NOMO-1 treated with dmso at 0.1 percent for 144 hours (cell line): ENCODE measurements at regions not wholly inside any gene's neighbourhood (a gene's known extent, or its start where the extent isn't known, plus 50 kb on each side); places are given as distances from the start of the nearest gene placed in this dataset.
"Not testable (repeated sequence)": the region's sequence is repeated elsewhere in the genome, so short reads cannot be mapped to it uniquely, and the experiment has no call there.

Experiments
- DNase-seq: peaks from one replicate; lab custom pipeline; 2025; ENCODE audit not compliant: unreplicated experiment; lab: John Stamatoyannopoulos, UW

DNA sequence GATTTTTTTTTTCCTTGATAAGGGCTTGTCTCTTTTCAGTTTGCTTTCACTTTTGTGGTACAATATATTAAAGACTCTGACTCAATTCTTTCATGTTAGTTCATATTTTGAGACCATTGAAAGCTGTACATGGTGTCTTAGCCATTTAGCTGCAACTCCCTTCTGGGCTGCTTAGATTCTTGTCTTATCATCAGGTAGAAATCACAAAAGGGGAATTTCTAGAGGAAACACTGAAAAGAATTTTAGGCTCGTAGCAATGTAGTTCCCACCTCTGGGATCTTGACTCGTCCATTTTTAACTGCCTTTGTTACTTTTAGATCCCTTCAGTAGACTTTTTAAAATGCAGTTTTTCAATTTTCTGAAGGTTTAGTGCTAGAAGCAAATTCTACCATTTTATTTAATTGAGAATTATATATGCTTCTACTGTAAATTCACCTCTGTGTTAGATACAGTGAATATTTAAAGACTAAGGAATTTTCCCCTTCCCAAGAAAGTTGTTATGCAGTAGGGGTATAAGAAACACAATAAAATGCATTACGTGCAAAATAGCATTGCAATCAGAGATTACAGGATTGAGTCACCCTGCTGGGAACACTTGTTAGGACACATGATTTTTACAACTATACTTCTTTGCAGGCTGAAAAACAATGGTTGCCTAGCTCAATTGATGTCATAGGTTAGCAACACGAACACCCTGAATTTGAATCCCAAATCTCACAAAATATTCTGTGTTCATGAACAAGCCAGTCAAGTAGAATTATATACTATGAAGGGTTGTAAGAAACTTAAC lies 772.7 kb downstream of the PDCD6IP start:
- DNase-seq: no peak

DNA sequence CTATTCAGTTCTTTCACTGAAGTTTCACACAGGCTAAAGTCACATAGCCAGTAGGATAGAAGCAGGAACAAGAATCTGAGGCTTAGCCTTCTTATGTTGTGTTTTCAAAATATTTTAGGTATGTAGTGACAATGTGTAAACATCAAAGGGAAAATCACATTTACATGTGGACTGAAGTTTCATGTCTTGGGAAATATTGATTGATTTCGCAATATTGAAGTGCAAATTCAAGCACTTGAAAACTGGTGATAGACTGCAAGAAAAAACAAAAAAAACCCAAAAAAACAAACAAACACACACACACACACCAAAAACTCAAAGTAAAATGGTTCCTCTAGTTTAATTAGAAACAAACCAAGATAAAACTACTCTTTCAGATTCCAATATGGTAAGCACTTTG lies 773.3 kb downstream of the PDCD6IP start:
- DNase-seq: no peak

DNA sequence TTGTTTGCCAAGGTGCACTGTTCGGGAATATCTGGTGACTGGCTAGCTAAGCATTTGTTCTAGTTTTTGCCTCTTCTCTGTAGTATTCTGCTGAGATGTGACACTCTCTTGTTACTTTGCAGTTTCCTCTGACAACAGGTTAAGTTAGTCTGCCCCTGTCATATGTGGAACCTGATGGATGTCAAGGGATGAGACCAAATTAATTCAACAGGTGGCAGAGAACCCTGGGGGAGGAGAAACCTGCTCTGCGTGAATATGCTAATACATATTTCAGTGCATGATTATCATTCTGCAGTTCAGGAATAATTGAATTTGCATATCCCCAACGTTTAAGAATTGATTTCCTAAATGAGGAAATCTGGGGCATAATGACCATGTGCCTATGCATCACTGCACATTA lies 777.3 kb downstream of the PDCD6IP start:
- DNase-seq: no peak

DNA sequence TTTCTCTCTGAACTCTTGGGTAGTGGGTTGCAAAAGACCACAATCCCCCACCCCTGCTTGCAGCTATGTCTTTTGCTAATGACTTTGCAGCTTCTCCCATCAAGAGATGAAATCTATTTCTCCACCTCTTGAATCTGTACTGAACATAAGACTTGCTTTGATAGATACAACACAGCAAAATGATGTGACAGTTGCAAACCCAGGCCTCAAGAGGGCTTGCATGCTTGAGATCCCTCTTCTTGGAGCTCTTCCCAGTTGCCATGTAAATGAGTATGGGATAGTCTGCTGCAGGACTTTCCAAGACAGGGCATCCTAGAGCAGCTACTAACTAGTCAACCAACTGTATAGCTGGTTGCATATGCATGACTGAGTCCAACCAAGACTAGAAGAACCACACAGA lies 783.6 kb downstream of the PDCD6IP start:
- no peak for DNase-seq

DNA sequence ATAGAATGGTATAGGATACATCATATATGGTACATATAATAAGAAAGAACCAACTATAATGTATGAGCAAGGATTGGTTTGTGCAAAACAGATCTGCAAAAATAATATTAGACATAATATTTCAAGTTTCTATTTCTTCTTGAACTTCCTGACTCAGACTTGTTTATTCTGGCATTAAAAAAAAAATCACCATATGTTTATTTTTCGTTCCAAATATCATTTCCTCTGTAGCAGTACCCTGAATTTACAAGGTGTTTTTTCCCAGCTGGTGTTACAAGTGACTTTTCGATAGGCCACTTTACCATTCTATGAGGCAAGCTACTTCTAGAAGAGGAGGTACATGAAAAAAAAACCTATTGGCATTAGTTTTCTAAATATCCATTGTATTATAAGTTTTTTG lies 785.0 kb downstream of the PDCD6IP start:
- DNase-seq: no peak

DNA sequence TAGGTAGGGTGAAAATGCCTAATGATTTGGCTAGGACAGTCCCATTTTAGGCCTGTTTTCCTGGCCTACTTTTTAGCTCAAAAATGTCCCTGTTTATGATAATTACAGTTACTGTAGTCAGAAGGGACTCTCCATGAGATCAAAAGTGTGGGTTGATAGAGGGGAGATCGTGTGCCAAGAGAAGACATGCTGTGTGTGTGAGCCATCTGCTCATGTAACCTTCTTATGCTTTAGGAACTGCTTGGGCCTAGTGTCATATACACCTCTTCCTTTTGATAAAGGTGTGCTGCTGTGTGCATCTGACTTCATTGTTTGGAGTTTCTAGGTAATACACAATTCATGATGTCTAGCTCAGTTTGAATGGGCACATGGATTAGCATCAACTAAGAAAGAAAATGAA lies 786.5 kb downstream of the PDCD6IP start:
- DNase-seq: no peak

DNA sequence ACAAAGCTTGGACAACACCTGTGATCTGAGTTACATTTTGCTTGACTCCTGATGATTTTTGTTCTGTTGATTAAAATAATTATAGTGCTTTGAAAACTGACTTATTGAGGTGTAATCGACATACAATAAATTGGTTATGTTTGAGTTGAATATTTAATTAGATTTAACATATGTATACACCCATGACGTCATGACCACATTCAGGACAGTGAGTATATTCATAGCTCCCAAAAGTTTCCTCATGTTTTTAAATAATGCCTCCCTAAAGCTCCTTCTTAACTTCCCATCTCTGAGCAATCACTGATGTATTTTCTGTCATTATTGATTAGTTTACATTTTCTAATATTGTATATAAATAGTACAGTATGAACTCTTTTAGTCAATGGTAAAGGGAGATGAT lies 801.2 kb downstream of the PDCD6IP start:
- DNase-seq: no peak

DNA sequence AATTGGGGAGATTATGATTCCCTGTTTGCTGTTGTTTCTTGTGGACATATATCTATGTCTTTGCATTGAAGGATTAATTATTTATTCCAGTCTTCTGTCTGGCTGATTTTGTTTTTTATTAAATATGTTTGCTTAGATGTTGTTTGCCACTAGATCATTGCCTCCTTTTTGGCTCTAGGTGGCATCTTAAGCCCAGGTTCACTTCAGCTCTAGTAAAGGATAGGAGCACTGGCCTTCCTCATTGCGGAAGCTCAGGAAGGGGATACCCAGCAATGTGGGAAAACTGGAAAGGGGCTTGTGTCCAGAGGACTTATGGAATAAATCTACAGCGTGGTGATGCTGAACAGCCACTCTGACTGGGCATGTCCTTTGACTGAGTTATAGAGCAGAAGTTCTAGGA lies 821.6 kb downstream of the PDCD6IP start:
- DNase-seq: no peak

DNA sequence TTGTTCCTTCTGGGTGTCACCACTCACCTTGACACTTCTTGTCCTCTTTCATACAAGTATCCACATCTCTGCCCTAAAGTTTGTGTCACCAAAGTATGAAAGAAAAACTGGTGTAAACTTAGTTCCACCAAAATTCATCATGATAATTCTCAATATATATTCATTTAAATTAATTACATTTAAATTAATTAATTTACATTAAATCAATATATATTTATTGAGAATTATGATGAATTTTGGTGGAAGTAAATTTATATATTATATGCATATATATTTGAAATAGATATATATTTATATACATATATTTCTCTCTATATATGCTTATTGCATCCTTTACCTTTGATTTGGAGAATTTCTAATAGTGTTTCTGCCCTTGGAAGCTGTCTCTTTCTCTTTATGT lies 828.3 kb downstream of the PDCD6IP start:
- no peak for DNase-seq

DNA sequence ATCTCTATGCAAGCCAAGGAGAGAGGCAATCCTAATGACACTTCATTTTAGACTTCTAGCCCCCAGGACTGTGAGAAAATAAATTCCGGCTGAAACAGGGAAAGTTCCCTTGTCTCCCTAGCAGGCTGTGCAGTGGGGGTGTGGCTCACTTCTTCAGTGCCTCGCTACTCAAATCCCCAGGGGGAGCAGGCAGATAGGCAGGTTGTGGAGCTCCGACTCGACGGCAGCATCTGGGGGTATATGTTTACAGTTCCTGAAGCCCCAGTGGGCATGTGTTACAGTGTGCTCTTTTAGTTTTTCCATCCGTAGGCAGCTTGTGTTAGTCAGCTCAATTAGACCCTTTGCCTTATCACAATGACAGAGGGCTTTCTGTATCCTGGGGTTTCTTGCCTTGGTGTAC lies 836.5 kb downstream of the PDCD6IP start:
- DNase-seq: no peak

DNA sequence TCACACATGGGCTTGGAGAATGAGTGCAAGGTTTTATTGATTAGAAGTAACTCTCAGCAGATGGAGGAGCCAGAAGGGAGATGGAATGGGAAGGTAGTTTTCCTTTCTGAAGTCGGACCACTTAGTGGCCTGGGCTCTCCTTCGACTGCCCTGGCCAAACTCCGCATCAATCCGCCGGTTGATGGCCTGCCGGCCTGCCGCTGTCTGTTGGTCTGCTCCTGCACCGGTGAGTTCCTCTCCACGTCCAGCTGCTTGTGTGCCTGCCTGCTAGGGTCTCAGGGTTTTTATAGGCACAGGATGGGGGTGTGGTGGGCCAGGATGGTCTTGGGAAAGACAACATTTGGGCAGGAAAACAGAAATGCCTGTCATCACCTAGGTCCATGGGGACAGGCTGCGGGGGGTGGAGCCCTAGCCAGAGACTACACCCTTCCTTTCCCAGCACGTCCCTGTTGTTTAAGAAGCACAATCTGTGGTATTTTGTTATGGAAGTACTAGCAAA lies 837.0 kb downstream of the PDCD6IP start:
- no peak for DNase-seq

DNA sequence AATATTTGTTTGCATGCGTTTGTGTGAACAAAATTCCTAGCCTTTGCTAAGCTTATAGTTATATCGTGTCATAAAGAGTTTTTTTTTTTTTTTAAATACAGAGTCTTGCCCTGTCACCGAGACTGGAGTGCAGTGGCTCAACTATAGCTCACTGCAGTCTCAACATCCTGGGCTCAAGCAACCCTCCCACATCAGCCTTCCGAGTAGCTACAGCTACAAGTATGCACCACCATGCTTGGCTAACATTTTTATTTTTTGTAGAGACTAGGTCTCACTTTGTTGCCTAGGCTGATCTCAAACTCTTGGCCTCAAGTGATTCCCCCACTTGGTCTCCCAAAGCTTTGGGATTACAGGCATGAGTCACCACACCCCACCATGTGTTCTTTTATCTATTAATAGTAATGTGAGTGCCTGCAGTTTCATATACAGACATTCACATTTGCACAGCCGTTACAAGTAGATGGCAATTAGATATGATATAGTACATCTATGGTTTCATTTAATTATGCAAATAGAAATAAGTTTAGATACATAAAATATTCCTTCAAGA lies 848.6 kb downstream of the PDCD6IP start:
- no peak for DNase-seq

DNA sequence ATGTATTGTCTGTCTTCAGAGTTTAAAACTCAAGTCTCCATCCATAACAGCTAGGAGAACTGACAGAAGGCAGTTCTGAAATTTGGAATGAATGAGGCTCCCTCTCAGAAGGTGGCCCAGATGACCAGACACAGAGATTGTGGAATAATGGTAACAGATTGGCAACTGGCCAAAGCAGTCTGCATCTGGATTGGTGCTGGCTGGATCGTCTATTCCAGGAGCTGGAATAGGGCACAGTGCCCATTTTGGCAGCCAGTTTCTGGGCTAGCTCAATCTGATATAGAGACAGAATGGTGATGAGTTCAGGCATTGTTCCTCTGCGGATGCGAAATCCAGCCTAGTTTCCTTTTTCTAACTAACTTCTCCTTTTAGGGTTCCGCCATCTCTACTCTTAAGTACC lies 851.7 kb downstream of the PDCD6IP start:
- no peak for DNase-seq

DNA sequence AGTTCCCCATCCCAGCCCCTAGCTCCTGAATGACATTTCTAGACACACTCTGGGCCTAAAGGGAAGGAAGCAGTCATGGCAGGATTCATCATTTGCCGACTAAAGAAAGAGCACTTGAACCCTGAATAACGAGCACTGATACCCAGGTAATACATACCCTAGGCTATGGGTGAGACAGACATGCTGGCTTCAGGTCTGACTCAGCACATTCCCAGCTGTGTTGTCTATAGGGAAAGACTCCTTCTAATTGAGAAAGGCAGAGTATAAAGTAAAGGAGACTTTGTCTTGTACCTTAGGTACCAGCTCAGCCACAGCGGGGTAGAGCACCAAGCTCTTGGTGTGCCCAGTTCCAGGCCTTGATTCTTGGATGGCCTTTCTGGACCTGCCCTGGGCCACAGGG lies 870.5 kb downstream of the PDCD6IP start:
- DNase-seq: no peak

DNA sequence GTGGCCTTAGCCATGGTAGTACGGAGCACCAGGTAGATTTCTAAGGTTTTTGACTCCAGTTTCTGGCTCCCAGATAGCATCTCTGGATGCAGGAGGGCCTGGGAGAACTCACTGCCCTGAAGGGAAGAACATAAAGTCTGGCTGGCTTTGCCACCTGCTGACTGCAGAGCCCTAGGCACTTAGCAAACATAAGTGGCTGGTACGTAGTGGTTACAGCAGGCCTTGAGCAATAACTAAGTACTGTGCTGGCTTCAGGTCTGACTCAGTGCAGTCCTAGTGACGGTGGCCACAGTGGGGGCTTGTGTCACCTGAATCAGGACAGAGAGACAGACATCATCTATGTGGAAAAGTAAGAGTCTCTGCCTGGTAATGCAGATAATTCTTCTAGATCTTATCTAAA lies 871.1 kb downstream of the PDCD6IP start:
- DNase-seq: no peak

DNA sequence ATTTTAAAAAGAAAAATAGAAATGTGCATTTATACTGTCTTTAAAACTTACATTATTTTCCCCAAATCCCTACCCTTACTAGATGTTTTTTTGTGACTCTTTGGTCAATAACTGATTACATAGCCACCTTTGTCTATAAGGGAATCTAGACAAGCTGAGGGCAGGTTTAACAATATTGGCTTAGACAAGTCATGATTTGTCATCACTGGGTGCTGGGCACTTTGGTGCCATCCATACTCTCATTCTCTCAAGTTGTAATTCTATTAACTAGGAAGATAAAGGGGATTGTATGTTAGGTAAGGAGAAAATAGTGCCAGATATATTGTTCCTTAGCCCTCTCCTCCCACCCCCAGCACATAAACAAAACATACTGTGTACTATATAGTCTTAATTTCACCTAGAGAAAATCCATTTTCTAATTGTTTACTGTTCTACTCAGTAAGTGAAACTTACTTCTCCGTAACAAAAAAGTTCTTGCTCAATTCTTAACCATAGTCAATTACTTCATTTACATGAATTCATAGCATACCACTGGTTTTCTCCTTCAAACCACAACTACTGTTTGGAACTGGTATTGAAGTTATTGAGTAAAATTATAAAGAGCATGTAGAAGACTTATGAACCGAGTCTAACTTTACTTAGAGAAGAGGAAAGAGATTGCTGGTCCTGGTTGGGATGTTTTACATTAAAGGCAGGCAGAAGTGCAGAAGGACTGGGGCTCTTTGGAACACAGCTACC lies 877.1 kb downstream of the PDCD6IP start:
- DNase-seq: no peak

DNA sequence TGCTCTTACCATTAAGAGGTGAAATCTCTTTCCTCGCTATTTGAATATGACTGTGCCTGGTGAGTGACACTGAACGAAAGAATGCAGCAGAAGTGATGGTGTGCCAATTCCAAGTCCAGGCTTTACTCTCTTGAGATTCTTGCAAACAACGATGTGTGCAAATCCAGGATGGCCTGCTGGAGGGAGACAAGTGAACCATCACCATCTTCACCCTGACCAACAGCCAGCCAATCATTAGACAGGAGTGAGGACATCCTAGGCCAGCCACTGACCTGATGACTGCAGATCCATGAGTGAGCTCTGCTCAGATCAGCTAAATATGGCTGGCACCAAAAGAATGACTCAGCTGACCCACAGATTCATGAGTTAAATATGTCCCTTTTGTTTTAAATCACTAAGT lies 878.0 kb downstream of the PDCD6IP start:
- no peak for DNase-seq

DNA sequence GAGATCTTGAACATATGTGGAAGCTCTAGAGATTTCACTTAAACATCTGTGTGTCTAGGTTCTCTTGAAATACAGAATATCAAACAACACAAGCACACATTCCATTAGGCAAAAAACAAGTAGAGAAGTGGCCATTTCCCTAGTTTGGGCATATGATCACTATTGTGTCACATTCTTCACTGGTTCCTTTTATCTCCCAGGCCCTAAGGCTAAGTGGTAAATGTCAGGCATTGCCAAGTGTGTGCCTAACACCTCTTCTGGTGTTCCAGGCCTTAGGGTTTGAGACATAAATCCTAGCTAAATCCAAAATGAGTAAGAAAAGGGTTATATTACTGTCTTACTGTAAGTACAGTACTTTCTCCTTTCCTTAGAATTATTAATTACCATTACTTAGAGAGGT lies 880.1 kb downstream of the PDCD6IP start:
- no peak for DNase-seq

DNA sequence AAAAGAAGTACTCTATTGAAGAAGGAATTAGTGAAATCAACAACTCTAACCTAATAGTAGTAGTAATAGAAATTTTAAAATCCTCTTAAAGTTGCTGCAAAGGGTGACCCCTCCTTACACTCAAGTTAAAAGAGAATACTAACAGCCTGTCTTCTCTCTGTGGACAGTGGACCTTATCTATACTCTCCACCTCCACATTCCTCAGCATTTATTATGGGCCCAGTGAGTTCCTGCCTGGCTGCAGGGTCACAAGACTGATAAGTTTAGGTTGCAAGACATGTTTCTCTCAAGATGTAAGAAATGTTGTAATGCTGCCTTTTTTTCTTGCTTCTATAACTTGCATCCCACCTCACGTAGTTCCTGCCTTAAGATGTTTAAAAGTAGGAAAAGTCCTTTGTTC lies 880.6 kb downstream of the PDCD6IP start:
- DNase-seq: not testable (repeated sequence)

DNA sequence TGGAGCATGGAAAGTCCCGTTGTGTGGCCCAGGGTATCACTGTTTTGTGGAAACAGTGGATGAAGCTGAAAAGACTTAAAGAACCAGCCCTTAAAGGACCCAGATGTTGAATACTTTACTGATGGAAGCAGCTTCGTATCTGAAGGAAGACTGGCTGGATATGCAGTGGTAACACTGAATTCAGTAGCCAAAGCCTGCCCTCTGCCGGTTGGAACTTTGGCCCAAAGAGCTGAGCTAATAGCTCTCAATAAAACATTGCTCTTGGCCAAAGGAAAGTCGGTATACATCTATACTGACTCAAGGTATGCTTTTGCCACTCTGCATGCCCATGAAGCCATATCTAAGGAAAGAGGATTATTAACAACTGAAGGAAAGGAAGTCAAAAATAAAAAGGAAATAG lies 885.4 kb downstream of the PDCD6IP start:
- no peak for DNase-seq

DNA sequence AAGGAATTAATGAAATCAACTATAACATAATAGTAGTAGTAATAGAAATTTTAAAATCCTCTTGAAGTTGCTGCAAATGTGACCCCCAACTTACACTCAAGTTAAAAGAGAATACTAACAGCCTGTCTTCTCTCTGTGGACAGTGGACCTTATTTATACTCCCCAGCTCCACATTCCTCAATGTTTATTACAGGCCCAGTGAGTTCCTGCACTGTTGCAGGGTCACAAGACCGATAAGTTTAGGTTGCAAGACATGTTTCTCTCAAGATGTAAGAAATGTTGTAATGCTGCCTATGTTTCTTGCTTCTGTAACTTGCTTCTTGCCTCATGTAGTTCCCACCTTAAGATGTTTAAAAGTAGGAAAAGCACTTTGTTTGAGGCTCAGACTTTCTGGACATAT lies 888.1 kb downstream of the PDCD6IP start:
- no peak for DNase-seq

DNA sequence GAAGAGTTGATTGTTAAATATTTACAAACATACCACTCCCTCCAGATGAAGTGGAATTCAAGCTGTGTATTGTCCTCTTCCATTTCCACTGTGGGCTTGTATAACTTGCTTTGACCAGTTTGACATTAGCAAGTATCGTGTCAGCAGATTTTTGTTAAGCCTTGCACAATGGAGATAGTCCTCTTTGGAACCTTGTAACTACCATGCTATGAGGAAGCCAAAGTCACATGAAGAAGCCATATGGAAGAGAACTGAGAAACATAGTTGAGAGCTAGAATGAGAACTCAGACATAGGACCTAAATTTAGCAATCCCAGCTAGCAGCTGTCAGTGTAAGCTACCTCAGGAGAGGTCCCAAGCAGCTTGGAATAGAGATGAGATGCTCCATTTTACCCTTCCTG lies 889.2 kb downstream of the PDCD6IP start:
- no peak for DNase-seq
